Suppressor macrophage treated with lipopolysaccharide for 4 hours (primary cell): ENCODE measurements at regions not wholly inside any gene's neighbourhood (a gene's known extent, or its start where the extent isn't known, plus 50 kb on each side); places are given as distances from the start of the nearest gene placed in this dataset.
"Not testable (repeated sequence)": the region's sequence is repeated elsewhere in the genome, so short reads cannot be mapped to it uniquely, and the experiment has no call there.

Experiments used
- DNase-seq: peaks from one replicate; pipeline ENCODE4 v3.0.0-alpha.2; 2020

DNA sequence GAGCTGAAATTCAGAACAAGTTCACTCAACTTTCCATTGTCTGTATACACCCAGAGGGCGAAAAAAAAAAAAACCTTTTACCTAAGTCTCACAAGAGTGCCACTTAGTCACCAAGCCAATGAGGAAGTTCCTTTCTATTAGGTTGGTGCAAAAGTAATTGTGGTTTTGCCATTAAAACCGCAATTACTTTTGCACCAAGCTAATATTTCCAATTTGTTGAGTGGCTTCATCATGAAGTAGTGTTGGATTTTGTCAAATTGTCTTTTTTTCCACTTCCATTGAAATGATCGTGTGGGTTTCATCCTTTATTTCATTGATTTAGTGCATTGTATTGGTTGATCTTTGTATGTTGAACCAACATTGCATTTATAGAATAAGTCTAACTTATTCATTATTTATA lies 253.9 kb downstream of the ZIC4 start:
- no peak for DNase-seq

- no peak for DNase-seq
Observed at GRCh38 chr3:147141516-147142288, 264.6 kb downstream of the ZIC4 start.

DNA sequence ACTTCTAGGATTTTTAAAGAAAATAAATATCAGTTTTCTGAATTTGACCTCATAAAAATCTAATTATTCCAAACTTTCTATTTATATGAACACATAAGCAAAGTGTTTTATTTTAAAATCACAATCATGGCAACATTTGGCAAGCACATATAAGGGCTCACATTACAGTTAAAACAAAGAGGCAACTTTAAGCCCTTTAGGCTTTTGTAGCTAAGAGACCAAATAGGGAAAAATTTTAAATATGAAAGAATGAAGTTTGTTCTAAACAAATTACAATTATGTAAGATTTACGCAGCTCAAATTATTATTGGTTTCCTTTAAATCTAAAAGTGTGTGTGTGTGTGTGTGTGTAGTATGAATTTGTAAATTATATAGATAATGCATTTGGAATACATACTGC lies 267.0 kb downstream of the ZIC4 start:
- DNase-seq, result no peak

DNA sequence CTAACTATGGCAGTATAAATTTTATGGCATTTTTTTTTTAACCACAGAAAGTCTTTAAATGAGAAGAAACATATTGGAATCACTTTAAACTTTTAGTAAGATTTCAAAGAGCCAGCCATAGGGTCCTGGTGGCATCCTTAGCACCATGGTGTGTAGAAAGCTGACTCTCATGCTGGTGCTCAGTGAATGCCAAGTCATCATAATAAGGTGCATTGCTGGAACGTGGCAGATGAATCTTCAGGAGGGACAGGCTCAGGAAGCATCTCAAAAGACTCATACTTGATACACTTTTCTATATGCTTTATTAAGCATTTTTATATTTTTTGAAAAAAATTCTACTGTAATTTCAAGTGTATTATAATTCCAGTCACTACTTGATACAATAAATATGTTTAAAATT lies 274.2 kb downstream of the ZIC4 start:
- DNase-seq, result no peak

DNA sequence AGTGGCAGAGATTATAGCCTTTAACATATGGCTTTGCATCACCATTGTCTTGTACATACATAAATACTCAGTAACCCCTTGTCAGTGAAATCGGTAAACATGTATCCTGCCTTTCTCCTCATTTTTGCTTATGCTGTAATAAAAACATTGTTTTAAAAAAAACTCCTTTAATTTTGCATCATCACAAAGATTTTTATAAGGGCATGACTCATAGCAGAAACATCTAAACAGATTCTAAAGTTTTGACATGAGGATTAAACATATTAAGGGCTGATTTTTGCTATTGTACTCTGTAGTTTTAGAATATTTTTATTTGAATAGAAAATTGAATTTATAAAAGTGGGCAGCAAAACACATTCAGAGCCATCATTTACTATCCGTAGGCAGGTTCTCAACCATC lies 275.9 kb downstream of the ZIC4 start:
- DNase-seq, result no peak

GRCh38 chr3:147129665-147130064 lies 276.7 kb downstream of the ZIC4 start:
- DNase-seq, result no peak

- DNase-seq, result no peak
Observed at GRCh38 chr3:147122350-147122749, 284.0 kb downstream of the ZIC4 start.

DNA sequence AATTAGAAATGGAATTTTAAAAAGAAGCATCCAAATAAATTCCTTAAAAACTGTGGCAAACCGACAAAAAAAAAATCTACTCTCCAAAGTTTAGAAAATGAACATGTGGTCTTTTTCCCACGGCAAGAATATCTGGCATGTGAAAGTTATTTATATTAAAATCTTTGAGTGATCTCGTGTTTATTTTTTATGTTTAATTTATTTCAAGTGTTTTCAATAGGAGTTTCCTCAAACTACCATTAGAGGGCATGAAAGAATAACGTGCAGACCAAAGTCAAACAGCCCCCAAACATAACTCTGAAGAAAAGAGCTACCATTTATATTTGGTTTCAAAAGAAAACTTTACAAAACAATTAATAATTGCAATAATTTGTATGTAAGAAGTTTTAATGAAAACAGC lies 286.4 kb downstream of the ZIC4 start:
- no peak for DNase-seq

GRCh38 chr3:147119346-147119745 lies 287.0 kb downstream of the ZIC4 start:
- no peak for DNase-seq

- no peak for DNase-seq
Observed at GRCh38 chr3:147118611-147119010, 287.7 kb downstream of the ZIC4 start.

DNA sequence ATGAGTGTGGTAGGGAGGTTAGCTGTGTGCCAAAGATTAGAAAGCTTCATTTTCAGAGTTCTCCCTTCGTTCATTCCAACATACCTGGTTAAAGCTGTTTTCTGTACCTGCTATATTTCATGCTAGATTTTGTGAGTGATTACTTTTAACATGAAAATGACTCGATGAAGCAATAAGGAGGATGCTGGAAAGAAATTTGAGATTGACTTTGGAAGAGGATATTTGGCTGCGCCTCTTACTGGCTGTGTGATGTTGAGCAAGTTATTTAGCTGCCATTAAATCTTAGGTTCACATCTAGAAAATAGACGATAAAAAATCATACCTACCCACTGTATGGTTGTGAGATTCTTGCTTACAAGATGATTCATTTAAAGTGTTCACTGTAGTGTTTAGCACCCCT lies 288.7 kb downstream of the ZIC4 start:
- no peak for DNase-seq

- DNase-seq, result no peak
Observed at GRCh38 chr3:147113293-147114044, 292.9 kb downstream of the ZIC4 start.

DNA sequence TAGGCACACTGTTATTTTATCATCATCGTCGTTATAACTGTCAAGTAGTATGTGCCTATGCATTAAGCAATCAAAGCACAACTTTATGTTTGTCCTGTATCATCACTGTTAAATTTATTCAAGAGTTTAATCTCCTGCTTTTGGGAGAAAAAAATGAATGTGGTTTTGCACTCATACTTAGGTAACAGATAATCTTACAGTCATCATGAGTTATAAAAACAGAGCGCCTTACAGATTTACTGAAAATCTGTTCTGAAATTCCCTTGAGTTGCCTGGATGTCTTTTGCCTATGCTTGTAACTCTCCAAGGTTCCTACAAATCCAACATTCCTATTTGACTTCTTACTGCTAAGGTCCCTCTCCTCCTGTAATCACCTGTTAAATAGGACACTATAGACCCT lies 307.3 kb downstream of the ZIC4 start:
- no peak for DNase-seq

DNA sequence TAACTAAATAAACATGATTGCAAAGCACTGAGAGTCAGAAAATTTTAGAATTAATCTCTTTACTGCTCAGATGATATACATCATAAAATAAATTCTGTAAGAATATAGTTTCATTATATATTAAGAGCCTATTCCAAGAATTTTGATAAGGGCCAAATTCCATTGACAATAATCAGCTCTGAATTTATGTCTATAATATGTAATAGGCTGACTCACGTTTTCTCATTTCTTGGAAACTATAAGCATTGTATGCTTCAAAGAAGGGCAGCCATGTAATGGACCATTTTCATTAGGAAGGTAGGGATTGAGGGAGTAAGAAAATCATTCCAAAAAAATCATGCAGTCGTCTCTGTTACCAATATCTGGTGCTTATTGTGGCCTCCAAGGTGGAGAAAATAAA lies 315.9 kb downstream of the ZIC4 start:
- DNase-seq, result no peak

GRCh38 chr3:147089286-147089685 lies 317.1 kb downstream of the ZIC4 start:
- DNase-seq, result no peak

DNA sequence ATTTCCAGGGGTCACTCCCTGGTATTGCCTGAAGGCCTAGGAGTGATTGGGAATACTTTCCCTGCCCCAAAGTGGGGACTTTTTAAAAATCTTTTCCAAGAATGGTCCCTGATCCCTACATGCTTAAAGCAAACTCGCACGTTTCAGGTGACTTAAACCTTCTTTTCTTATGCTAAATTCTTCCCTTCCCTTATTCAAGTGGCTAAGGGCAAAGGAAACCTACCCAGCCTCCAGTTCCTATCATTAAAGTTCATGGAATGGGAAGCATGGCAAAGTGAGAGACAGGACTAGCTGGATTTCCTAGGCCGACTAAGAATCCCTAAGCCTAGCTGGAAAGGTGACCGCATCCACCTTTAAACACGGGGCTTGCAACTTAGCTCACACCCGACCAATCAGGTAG lies 346.8 kb downstream of the ZIC4 start:
- DNase-seq, result not testable (repeated sequence)

DNA sequence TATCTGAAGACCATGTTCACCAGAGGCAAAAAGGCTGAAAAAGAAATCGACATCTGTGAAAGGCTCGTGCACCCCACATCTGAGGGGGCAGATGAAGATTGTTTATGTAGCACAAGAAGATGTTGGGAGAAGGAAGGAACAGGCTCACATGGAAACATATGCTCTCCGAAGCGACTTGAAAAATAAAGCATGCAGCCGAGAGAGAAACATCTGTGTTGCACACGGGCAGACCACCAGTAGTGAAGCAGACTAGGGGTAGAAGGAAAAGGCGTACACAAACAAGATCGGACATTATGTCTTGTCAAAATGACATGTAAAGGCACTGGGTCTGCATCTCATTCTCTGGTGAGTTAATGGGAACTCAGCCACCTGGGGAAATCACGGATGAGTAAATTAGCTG lies 356.5 kb downstream of the ZIC4 start:
- DNase-seq, result no peak

DNA sequence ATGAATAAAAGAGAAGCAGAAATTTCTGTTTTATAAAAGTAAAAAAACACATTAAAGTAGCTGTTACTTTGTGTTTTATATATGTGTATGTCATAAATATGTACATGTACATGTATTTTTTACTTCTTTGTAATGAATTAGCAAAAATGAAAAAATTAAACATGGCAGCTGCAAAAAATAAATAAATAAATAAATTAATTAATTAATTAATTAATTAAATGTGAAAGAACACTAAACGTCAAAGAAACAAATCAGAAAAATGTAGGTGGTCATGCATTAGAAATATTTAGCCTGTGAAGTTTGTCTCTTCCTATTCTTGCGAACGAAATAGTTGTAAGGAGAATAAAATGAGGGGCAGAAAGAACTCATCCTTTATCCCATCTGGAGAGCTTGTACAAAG lies 357.0 kb downstream of the ZIC4 start:
- DNase-seq, result no peak

- DNase-seq, result no peak
Observed at GRCh38 chr3:147046916-147047315, 359.4 kb downstream of the ZIC4 start.

DNA sequence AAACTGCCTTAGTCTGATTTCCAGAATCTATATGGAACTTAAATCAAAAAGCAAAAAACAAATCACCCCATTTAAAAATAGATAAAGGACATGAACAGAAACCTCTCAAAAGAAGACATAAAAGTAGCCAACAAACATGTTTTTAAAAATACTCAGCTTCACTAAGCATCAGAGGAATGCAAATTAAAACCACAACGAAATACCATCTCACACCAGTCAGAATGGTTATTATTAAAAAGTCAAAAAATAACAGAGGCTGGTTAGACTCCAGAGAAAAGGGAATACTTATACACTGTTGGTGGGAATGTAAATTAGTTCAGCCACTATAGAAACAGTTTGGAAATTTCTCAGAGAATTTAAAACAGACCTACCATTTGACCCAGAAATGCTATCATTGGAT lies 367.9 kb downstream of the ZIC4 start:
- no peak for DNase-seq

GRCh38 chr3:147034359-147034758 lies 372.0 kb downstream of the ZIC4 start:
- no peak for DNase-seq

DNA sequence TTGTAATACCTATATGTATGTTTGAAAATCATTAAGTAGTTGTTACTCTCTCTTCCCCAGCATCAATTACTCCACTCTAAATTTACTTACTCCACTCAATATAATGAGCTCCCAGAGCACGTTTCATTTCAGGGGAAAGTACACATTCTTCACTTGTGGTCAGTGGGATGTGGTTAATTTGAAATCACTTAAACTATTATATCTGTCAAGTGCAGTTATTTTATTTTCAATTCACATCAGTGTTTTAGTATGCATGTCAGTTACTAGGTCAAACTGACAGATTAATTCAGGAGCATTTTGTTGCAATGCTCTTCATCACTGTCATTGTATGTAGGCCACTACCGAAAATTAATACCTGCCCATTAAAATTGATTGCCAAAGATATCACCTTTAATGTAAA lies 376.1 kb downstream of the ZIC4 start:
- DNase-seq, result no peak

DNA sequence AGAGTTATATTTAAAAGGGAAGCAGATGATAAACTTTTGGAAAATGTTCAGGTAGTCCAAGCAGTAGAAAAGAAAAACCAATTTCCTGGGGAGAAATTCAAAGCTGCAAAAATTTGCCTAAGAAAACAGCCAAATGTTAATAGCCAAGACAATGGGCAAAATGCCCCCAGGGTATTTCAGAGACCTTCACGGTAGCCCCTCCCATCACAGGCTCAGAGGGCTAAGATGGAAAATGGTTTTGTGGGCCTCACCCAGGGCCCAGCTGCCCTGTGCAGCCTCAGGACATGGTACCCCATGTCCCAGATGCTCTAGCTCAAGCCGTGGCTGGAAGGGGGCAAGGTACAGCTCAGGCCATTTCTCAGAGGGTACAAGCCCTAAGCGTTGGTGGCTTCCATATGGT lies 391.0 kb downstream of the ZIC4 start:
- DNase-seq, result no peak

DNA sequence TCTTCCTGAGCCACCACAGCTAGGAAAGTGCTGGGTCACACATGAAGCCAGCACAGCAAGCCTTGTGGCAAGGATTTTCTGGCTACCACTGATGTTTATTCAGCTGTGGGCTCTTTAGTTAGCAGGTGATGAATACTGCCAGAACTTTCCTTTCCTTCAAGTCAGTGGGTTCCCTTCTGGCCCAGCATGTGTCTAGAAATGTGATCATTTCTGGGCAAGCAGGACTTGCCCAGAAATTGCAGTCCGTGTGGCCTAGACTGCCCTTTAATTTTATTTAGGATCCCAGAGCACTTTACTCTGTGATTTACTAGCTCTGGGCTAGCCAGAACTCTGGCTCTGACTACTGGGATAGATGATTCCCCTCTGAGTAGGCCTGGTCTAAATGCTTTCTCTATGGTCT lies 397.5 kb downstream of the ZIC4 start:
- DNase-seq, result no peak

DNA sequence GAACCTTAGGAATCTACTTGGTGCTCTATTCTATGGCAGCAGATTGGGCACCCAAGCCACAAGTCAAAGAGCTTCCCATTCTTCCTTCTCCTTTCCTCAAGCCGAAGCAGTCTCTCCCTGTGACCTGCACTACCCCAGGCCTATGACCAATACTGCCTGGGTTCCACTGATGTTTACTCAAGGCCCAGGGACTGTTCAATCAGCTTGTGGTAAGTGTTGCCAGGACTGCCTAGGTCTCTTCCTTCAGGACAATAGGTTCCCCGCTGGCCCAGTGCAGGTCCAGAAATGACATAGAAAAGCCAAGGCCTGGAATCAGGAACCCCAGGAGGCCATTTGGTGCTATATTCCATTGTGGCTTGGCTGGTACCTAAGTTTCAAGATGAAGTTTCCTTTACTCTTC lies 397.9 kb downstream of the ZIC4 start:
- DNase-seq, result no peak
